T47D (cell line): ENCODE measurements at regions not wholly inside any gene's neighbourhood (a gene's known extent, or its start where the extent isn't known, plus 50 kb on each side); places are given as distances from the start of the nearest gene placed in this dataset.

Experiments used
- DNase-seq, 2 experiments: peaks; one replicate each; pipeline versions ENCODE4 v3.0.0 to v3.0.0-alpha.2; 2011 to 2012; ENCODE audit warnings: low read depth in 1 of 2, low spot score in 1 of 2
- JUND ChIP-seq: IDR thresholded peaks from 2 replicates; pipeline ENCODE4 v1.6.1; 2012; ENCODE audit warnings: low read depth
- in situ Hi-C: cut with HindIII; loops from 2 replicates; pipeline ENCODE4 v1.10.0; 2016; ENCODE audit warnings: low sequenced_read_pairs, low pct_unique_long_range_greater_than_20kb

- in situ Hi-C loops, result no loop called here
- no peak for DNase-seq
- TF ChIP-seq JUND, result no peak
Measured at GRCh38 chr6:23202207-23202606, 632.8 kb downstream of the HDGFL1 start.

- in situ Hi-C loops, result no loop called here
- no peak for DNase-seq
- TF ChIP-seq JUND, result no peak
Measured at GRCh38 chr6:23212398-23212797, 643.0 kb downstream of the HDGFL1 start.

- no peak for DNase-seq
- in situ Hi-C loops, result no loop called here
Measured at GRCh38 chr6:23213193-23213592, 643.8 kb downstream of the HDGFL1 start.

GRCh38 chr6:23213651-23214050 is 644.3 kb downstream of the HDGFL1 start:
- in situ Hi-C loops, result no loop called here
- no peak for TF ChIP-seq JUND
- DNase-seq, result no peak

More at GRCh38 chr6:23213193-23213592, 643.8 kb downstream of the HDGFL1 start:
- TF ChIP-seq JUND, result no peak

GRCh38 chr6:23218751-23219150 is 649.4 kb downstream of the HDGFL1 start:
- in situ Hi-C loops, result no loop called here
- no peak for DNase-seq
- TF ChIP-seq JUND, result no peak

GRCh38 chr6:23222724-23223123 is 653.4 kb downstream of the HDGFL1 start:
- DNase-seq, result no peak
- TF ChIP-seq JUND, result no peak
- in situ Hi-C loops, result no loop called here

- in situ Hi-C loops, result no loop called here
- no peak for TF ChIP-seq JUND
- DNase-seq, result no peak
Measured at GRCh38 chr6:23224540-23224939, 655.2 kb downstream of the HDGFL1 start.

- DNase-seq, result no peak
- no peak for TF ChIP-seq JUND
- in situ Hi-C loops, result no loop called here
Measured at GRCh38 chr6:23228439-23229024, 659.2 kb downstream of the HDGFL1 start.

GRCh38 chr6:23243854-23244253 is 674.5 kb downstream of the HDGFL1 start:
- in situ Hi-C loops, result no loop called here
- no peak for TF ChIP-seq JUND
- no peak for DNase-seq

GRCh38 chr6:23244300-23244699 is 674.9 kb downstream of the HDGFL1 start:
- in situ Hi-C loops, result no loop called here
- no peak for DNase-seq
- no peak for TF ChIP-seq JUND

- TF ChIP-seq JUND, result no peak
- no peak for DNase-seq
- in situ Hi-C loops, result no loop called here
Measured at GRCh38 chr6:23245572-23245971, 676.2 kb downstream of the HDGFL1 start.

GRCh38 chr6:23246896-23247295 is 677.5 kb downstream of the HDGFL1 start:
- no peak for DNase-seq
- in situ Hi-C loops, result no loop called here
- TF ChIP-seq JUND, result no peak

- no peak for DNase-seq
- no peak for TF ChIP-seq JUND
- in situ Hi-C loops, result no loop called here
Measured at GRCh38 chr6:23250556-23250955, 681.2 kb downstream of the HDGFL1 start.

- no peak for DNase-seq
- in situ Hi-C loops, result no loop called here
- no peak for TF ChIP-seq JUND
Measured at GRCh38 chr6:23262864-23263263, 693.5 kb downstream of the HDGFL1 start.

- TF ChIP-seq JUND, result no peak
- no peak for DNase-seq
- in situ Hi-C loops, result no loop called here
Measured at GRCh38 chr6:23265270-23265669, 695.9 kb downstream of the HDGFL1 start.
